ENCODE measurements at regions not wholly inside any gene's neighbourhood (a gene's known extent, or its start where the extent isn't known, plus 50 kb on each side); places are given as distances from the start of the nearest gene placed in this dataset.

DNA sequence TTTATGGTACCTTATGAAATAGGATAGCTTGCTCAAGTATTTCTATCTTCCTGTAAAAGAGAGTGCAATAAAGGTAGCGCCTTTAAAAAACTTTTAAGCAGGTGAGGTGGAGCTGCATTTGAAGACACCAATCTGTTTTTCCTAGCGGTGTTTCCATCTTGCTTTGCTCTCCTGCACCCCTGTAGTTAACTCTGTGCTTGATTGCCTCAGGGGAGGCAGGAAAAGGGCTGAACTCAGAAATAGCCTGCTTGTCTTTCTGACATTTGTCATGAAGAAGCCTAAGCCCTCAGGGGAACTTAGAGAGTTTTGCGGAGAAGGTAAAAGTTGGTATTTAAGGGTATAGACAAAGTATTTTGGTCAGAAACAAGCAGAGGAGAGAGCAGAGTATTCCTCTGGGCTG, 63.0 kb upstream of the TPRG1 start:
- Histone ChIP-seq H3K4me3 (no peak overlapping the region), H3K27ac (no peak overlapping the region), H3K4me1 (no peaks in the 10 kb centered on the region), H3K36me3 (no peaks in the 10 kb centered on the region), H3K27me3 (no peaks in the 10 kb centered on the region), H3K9me3 (no peaks in the 10 kb centered on the region)
- intact Hi-C loops (cut with DNase I; ENCODE audit: low total_unique reads) = no loop called here
- TF ChIP-seq POLR2AphosphoS5 (IDR thresholded peaks at IDR 0.05) (no peak), POLR2A (IDR thresholded peaks at IDR 0.05) (no peak)
- TF ChIP-seq, protein P1, sequence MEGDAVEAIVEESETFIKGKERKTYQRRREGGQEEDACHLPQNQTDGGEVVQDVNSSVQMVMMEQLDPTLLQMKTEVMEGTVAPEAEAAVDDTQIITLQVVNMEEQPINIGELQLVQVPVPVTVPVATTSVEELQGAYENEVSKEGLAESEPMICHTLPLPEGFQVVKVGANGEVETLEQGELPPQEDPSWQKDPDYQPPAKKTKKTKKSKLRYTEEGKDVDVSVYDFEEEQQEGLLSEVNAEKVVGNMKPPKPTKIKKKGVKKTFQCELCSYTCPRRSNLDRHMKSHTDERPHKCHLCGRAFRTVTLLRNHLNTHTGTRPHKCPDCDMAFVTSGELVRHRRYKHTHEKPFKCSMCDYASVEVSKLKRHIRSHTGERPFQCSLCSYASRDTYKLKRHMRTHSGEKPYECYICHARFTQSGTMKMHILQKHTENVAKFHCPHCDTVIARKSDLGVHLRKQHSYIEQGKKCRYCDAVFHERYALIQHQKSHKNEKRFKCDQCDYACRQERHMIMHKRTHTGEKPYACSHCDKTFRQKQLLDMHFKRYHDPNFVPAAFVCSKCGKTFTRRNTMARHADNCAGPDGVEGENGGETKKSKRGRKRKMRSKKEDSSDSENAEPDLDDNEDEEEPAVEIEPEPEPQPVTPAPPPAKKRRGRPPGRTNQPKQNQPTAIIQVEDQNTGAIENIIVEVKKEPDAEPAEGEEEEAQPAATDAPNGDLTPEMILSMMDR (IDR thresholded peaks at IDR 0.05) = no peak
- no peak for DNase-seq (ENCODE audit: low spot score in 2 of 2)

DNA sequence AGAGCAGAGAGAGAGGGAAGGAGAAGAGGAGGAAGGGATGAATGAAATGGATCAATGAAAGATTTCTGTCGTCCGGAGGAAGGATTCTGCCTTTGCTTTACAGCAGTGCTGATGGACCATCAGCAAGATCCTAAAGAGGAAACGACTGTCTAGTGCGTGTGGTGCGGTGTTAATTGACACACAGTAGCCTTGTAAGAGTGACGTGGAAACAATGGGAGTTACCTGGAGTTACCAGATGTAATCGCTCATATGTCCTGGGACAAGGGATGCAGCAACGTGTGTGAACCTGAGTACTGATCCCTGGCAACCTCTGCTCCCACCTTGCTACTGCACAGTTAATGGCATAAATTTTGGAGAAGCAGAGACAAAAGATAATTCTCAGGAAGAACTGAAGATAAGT, 62.6 kb upstream of the TPRG1 start:
- Histone ChIP-seq H3K4me1 (no peaks in the 10 kb centered on the region), H3K27me3 (no peaks in the 10 kb centered on the region), H3K4me3 (no peak overlapping the region), H3K9me3 (no peaks in the 10 kb centered on the region), H3K36me3 (no peaks in the 10 kb centered on the region), H3K27ac (no peak overlapping the region)
- intact Hi-C loops (cut with DNase I; ENCODE audit: low total_unique reads) = no loop called here
- TF ChIP-seq, protein P1 (IDR thresholded peaks at IDR 0.05) = no peak
- TF ChIP-seq POLR2A (IDR thresholded peaks at IDR 0.05) (no peak), POLR2AphosphoS5 (IDR thresholded peaks at IDR 0.05) (no peak)
- no peak for DNase-seq (ENCODE audit: low spot score in 2 of 2)

DNA sequence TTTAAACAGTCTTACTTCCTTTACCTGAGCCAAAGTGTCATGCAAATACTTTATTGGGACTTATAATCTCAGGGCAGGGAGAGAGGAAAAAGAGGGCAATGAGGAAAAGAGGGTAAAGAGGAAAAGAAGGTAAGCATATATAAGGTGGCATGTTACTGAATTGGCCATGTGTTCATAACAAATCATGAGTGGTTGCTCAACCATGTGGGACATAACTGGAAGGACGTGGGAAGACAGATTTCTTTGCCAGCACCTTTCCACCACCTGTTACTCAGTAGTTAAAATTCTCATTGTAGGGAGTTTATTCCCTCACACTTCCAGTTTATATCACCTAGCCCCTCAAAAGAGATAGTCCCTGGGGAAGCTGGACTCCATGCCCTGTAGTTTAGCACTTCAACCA, 54.7 kb upstream of the TPRG1 start:
- no peak overlapping the region for H3K4me3 ChIP-seq
- peaks cover 7% of the 10 kb centered on the region in 2 donors for H3K9me3 ChIP-seq
- no peak for DNase-seq (ENCODE audit: low spot score in 2 of 2)
- no peak for TF ChIP-seq POLR2AphosphoS5 (IDR thresholded peaks at IDR 0.05)
- TF ChIP-seq, protein P1 (IDR thresholded peaks at IDR 0.05) = no peak
- no peak for TF ChIP-seq POLR2A (IDR thresholded peaks at IDR 0.05)
- no peak overlapping the region for H3K27ac ChIP-seq
- no peaks in the 10 kb centered on the region for H3K4me1 ChIP-seq
- intact Hi-C loops (cut with DNase I; ENCODE audit: low total_unique reads) = no loop called here
- no peaks in the 10 kb centered on the region for H3K36me3 ChIP-seq
- no peaks in the 10 kb centered on the region for H3K27me3 ChIP-seq

DNA sequence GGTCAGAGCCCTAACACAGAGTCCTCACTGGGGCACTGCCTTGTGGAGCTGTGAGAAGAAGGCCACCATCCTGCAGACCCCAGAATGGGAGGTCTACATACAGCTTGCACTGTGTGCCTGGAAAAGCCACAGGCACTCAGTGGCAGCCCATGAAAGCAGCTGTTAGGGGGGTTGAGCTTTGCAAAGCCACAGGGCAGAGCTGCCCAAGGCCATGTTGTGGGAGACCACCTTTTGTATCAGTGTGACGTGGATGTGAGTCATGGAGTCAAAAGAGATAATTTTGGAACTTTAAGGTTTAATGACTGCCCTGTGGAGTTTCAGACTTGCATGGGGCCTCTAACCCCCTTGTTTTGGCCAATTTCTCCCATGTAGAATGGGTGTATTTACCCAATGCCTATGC, 52.9 kb upstream of the TPRG1 start:
- Histone ChIP-seq H3K36me3 (no peaks in the 10 kb centered on the region), H3K27me3 (no peaks in the 10 kb centered on the region), H3K27ac (no peak overlapping the region), H3K9me3 (peaks cover 7% of the 10 kb centered on the region in 2 donors), H3K4me3 (no peak overlapping the region), H3K4me1 (peaks cover 0 to 11% of the 10 kb centered on the region in 2 donors)
- DNase-seq (ENCODE audit: low spot score in 2 of 2) = no peak
- TF ChIP-seq, protein P1 (IDR thresholded peaks at IDR 0.05) = no peak
- TF ChIP-seq POLR2A (IDR thresholded peaks at IDR 0.05) (no peak), POLR2AphosphoS5 (IDR thresholded peaks at IDR 0.05) (no peak)
- intact Hi-C loops (cut with DNase I; ENCODE audit: low total_unique reads) = no loop called here

DNA sequence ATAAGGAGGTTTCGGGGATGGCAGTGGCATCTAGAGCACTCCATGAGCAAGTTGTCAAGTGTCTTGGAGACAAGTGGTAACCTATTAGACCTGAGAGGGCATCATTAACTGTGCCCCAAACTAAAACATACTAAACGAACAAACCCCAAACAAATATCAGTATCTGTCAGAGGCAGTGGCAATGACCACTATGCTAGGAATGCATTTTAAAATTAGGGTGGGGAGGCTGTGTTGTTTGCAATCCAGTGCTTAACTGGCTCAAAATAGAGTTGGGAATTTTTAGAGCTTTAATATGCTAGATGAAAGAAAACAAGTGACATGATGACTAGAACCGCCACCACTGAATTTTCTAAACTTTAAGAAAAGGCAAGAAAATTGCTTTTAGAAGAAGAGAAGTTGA, 51.8 kb upstream of the TPRG1 start:
- Histone ChIP-seq H3K27me3 (no peaks in the 10 kb centered on the region), H3K4me1 (peaks cover 0 to 14% of the 10 kb centered on the region in 2 donors), H3K36me3 (no peaks in the 10 kb centered on the region), H3K9me3 (peaks cover 7% of the 10 kb centered on the region in 2 donors), H3K4me3 (no peak overlapping the region), H3K27ac (no peak overlapping the region)
- TF ChIP-seq POLR2A (IDR thresholded peaks at IDR 0.05) (no peak), POLR2AphosphoS5 (IDR thresholded peaks at IDR 0.05) (no peak)
- TF ChIP-seq, protein P1 (IDR thresholded peaks at IDR 0.05) = no peak
- intact Hi-C loops (cut with DNase I; ENCODE audit: low total_unique reads) = no loop called here
- no peak for DNase-seq (ENCODE audit: low spot score in 2 of 2)

Measured in breast epithelium (tissue), 4 donors.